Upper lobe of left lung (tissue), 4 donors: ENCODE measurements at regions not wholly inside any gene's neighbourhood (a gene's known extent, or its start where the extent isn't known, plus 50 kb on each side); places are given as distances from the start of the nearest gene placed in this dataset.

Experiments
- CTCF ChIP-seq, 6 experiments: fragments of 450-650 bp in 4 of 6; fragments of 200-600 bp in 2 of 6; sonication (generic) in 2 of 6; IDR thresholded peaks; one replicate each; pipeline ENCODE4 v1.5.1; 2016 to 2019; ENCODE audit warnings: antibody characterized with exemption in 6 of 6
- EP300 ChIP-seq, 4 donors: sonication (generic); formaldehyde crosslinking; IDR thresholded peaks; one replicate each; pipeline ENCODE4 v1.5.1; 2017; ENCODE audit warnings: antibody characterized with exemption in 4 of 4, control low read depth in 2 of 4
- POLR2AphosphoS5 ChIP-seq, 2 donors: sonication (generic); formaldehyde crosslinking; IDR thresholded peaks; one replicate each; pipeline ENCODE4 v1.5.1; 2017; ENCODE audit warnings: antibody characterized with exemption in 2 of 2

DNA sequence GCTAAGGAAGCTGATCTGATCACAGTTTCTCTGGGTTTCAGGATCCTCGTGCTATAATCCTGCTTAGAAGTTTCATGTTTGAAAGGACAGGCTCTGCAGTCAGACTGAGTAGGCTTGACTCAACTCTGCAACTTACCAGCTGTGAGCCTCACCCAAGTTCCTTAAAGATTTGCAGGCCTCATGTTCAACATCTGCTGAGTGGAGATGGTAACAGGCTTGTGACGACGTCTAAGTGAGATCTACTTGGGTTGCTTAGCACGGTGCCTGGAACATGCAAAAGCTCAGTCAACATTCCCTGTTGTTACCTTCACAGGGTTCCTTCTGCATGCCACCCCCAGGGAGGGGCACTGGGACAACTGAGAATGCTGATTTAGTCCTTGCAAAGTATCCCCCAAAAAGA lies 164.2 kb downstream of the C1D start:
- no peak for TF ChIP-seq CTCF (IDR thresholded peaks at IDR 0.05)
- TF ChIP-seq POLR2AphosphoS5 (IDR thresholded peaks at IDR 0.05), result no peak
- no peak for TF ChIP-seq EP300 (IDR thresholded peaks at IDR 0.05)
